Large intestine (tissue), 3 donors: ENCODE measurements at regions not wholly inside any gene's neighbourhood (a gene's known extent, or its start where the extent isn't known, plus 50 kb on each side); places are given as distances from the start of the nearest gene placed in this dataset.

Source experiments
- DNase-seq, 2 donors: peaks; one replicate each; pipeline versions ENCODE4 v3.0.0 to v3.0.0-alpha.2; 2013
- H3K27ac ChIP-seq: one replicate; pipeline ENCODE4 v1.5.1; 2013; ENCODE audit warnings: low read length
- H3K27me3 ChIP-seq: 2 replicates; pipeline ENCODE4 v1.6.1; 2013; ENCODE audit warnings: low read length; ENCODE audit not compliant: control insufficient read depth, insufficient read depth
- H3K36me3 ChIP-seq: 2 replicates; pipeline ENCODE4 v1.6.1; 2013; ENCODE audit warnings: low read length; ENCODE audit not compliant: control insufficient read depth, insufficient read depth
- H3K4me1 ChIP-seq: one replicate; pipeline ENCODE4 v1.6.1; 2013; ENCODE audit warnings: low read length; ENCODE audit not compliant: control insufficient read depth, insufficient read depth
- H3K4me3 ChIP-seq: one replicate; pipeline ENCODE4 v1.5.1; 2013; ENCODE audit warnings: low read length
- H3K9me3 ChIP-seq: one replicate; pipeline ENCODE4 v1.6.1; 2013; ENCODE audit warnings: mild to moderate bottlenecking, low read depth, low read length, moderate library complexity; ENCODE audit not compliant: control insufficient read depth
- WGBS: methylation state at CpG from one replicate; pipeline ENCODE4 v1.1.5; 2013; ENCODE audit warnings: low lambda C conversion rate; ENCODE audit not compliant: insufficient coverage; 5-methylcytosine and 5-hydroxymethylcytosine counted together

- no CpG with 5 or more reads among the region's 2 CpGs for WGBS
- no peaks in the 10 kb centered on the region for H3K4me1 ChIP-seq
Observed at GRCh38 chr6:68400396-68400795, 234.7 kb upstream of the ADGRB3 start.

DNA sequence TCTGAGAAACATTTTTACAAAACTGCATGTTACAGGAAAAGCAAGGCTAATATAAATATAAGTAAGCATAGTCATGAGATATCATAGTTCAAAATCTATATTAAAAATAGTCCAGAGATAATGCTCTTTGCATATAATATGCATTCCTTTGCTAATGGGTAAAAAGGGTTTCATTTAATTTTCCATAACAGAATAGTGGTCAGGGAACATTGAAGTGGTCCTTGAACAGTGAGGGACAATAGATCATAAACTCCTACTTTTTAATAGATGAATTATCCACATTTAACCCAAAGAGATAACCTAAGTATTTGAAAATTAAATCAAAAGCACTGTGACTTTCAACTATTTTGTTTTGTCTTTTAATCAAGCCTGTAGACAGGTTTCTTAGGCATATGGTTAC is 243.1 kb upstream of the ADGRB3 start:
- no peaks in the 10 kb centered on the region for H3K27me3 ChIP-seq
- DNase-seq = no peak
- H3K4me3 ChIP-seq = no peak overlapping the region
- no peaks in the 10 kb centered on the region for H3K4me1 ChIP-seq
- no peaks in the 10 kb centered on the region for H3K36me3 ChIP-seq
- no peak overlapping the region for H3K27ac ChIP-seq
- peaks cover 7% of the 10 kb centered on the region for H3K9me3 ChIP-seq

More at GRCh38 chr6:68400396-68400795, 234.7 kb upstream of the ADGRB3 start:
- H3K27ac ChIP-seq = no peak overlapping the region
- no peaks in the 10 kb centered on the region for H3K27me3 ChIP-seq
- H3K9me3 ChIP-seq = peaks cover 9% of the 10 kb centered on the region
- no peaks in the 10 kb centered on the region for H3K36me3 ChIP-seq
- DNase-seq = no peak
- H3K4me3 ChIP-seq = no peak overlapping the region

DNA sequence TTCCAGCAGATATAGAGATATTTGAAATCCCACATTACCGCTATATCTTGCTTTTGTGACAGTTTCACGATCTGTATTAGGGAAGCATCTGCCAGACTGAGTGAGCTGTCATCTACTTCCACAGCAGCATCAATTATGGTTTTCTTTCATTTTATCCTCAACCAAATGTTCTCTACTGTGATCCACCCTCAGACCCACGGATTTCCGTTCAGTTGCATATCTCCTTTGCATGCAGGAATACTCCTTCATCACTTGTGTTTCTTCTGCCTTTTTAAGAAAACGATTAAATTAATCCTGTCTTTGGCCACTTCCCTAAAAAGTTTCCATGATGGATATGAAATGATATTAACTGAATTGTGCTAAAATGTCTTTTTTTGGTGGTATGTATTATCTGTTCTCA is 262.1 kb upstream of the ADGRB3 start:
- WGBS = 100% methylated on average over 1 of the region's 5 CpGs
- H3K27me3 ChIP-seq = no peaks in the 10 kb centered on the region
- no peaks in the 10 kb centered on the region for H3K36me3 ChIP-seq
- H3K9me3 ChIP-seq = no peaks in the 10 kb centered on the region
- H3K27ac ChIP-seq = no peak overlapping the region
- H3K4me3 ChIP-seq = no peak overlapping the region
- DNase-seq = no peak
- H3K4me1 ChIP-seq = no peaks in the 10 kb centered on the region

- H3K36me3 ChIP-seq = no peaks in the 10 kb centered on the region
- H3K27me3 ChIP-seq = no peaks in the 10 kb centered on the region
- no peak for DNase-seq
- H3K4me1 ChIP-seq = no peaks in the 10 kb centered on the region
- no peak overlapping the region for H3K4me3 ChIP-seq
- peaks cover 4% of the 10 kb centered on the region for H3K9me3 ChIP-seq
- H3K27ac ChIP-seq = no peak overlapping the region
- WGBS = 80% methylated on average over 1 of the region's 1 CpG
Observed at GRCh38 chr6:68368845-68369244, 266.2 kb upstream of the ADGRB3 start.

GRCh38 chr6:68364271-68364805 is 270.7 kb upstream of the ADGRB3 start:
- Histone ChIP-seq H3K4me1 (no peaks in the 10 kb centered on the region), H3K27me3 (no peaks in the 10 kb centered on the region), H3K36me3 (no peaks in the 10 kb centered on the region), H3K4me3 (no peak overlapping the region), H3K9me3 (peaks cover 4% of the 10 kb centered on the region), H3K27ac (no peak overlapping the region)
- no CpG with 5 or more reads among the region's 2 CpGs for WGBS
- no peak for DNase-seq

DNA sequence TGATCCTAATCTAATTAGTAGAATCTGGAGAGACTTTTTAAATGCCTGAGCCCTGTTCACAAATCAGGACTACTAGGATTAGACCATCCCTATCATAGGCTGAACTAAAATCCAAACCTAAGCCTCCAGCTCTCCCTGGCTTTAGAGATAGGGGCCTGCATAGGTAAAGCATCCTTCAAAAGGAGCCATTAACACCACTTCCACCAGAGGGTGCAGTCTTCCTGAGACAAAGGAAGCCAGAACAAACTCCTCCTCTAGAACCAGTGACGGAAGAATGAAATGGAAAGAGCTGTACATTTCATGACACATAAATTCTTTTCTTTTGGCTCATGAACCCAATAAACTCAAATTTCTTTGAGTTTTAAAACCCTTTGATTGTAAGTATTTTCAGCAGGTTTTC is 291.2 kb upstream of the ADGRB3 start:
- Histone ChIP-seq H3K4me1 (no peaks in the 10 kb centered on the region), H3K9me3 (no peaks in the 10 kb centered on the region), H3K4me3 (no peak overlapping the region), H3K27me3 (no peaks in the 10 kb centered on the region), H3K27ac (no peak overlapping the region), H3K36me3 (no peaks in the 10 kb centered on the region)
- no peak for DNase-seq
- 50% methylated on average over 1 of the region's 1 CpG for WGBS

GRCh38 chr6:68342286-68342685 is 292.8 kb upstream of the ADGRB3 start:
- no peak overlapping the region for H3K4me3 ChIP-seq
- no CpG with 5 or more reads among the region's 1 CpG for WGBS

GRCh38 chr6:68339488-68340131 is 295.5 kb upstream of the ADGRB3 start:
- no peak for DNase-seq
- Histone ChIP-seq H3K27ac (no peak overlapping the region), H3K4me3 (no peak overlapping the region), H3K27me3 (no peaks in the 10 kb centered on the region), H3K4me1 (no peaks in the 10 kb centered on the region), H3K36me3 (no peaks in the 10 kb centered on the region), H3K9me3 (no peaks in the 10 kb centered on the region)

More at GRCh38 chr6:68342286-68342685, 292.8 kb upstream of the ADGRB3 start:
- no peak overlapping the region for H3K27ac ChIP-seq
- no peak for DNase-seq
- H3K27me3 ChIP-seq = no peaks in the 10 kb centered on the region
- no peaks in the 10 kb centered on the region for H3K36me3 ChIP-seq
- H3K9me3 ChIP-seq = no peaks in the 10 kb centered on the region
- H3K4me1 ChIP-seq = no peaks in the 10 kb centered on the region

DNA sequence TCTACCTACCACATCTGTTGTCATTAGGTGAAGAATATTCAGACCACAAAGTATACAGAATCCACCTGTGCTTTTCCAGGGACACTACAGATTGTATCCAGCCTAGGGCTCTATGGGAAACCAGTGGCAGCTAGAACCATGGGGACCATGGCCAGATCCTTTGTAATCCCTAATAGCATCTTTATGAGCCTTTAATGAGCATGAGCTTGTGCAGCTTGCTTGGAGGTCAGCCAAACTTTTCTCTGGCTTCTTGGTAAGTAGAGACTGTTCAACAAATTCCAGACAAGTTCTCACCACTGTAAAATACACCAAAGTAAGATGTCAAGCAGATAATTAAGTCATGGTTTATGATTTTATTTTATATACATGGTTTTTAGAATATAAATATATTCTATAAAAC is 301.6 kb upstream of the ADGRB3 start:
- H3K4me1 ChIP-seq = no peaks in the 10 kb centered on the region
- H3K4me3 ChIP-seq = no peak overlapping the region
- DNase-seq = no peak
- H3K36me3 ChIP-seq = no peaks in the 10 kb centered on the region
- H3K9me3 ChIP-seq = no peaks in the 10 kb centered on the region
- H3K27me3 ChIP-seq = no peaks in the 10 kb centered on the region
- no peak overlapping the region for H3K27ac ChIP-seq

DNA sequence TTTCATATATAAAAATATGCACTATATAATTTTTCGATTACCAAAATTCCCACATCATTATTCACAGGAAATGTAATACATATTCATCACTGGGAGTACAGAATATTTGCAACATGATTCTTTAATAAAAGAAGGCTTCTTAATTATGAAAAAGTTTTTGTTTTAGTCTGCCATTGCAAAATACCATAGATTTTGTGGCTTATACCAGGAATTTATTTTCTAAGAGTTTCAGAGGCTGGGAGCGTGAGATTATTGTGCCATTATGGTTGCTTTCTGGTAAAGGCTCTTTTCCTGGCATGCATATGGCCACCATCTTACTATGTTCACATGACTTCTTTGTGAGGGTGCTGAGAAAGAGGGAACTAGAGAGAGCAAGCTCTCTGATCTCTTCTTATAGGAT is 306.9 kb upstream of the ADGRB3 start:
- no peaks in the 10 kb centered on the region for H3K27me3 ChIP-seq
- 100% methylated on average over 1 of the region's 2 CpGs for WGBS
- H3K27ac ChIP-seq = no peak overlapping the region
- no peak for DNase-seq
- H3K9me3 ChIP-seq = no peaks in the 10 kb centered on the region
- no peak overlapping the region for H3K4me3 ChIP-seq
- H3K36me3 ChIP-seq = no peaks in the 10 kb centered on the region
- no peaks in the 10 kb centered on the region for H3K4me1 ChIP-seq

DNA sequence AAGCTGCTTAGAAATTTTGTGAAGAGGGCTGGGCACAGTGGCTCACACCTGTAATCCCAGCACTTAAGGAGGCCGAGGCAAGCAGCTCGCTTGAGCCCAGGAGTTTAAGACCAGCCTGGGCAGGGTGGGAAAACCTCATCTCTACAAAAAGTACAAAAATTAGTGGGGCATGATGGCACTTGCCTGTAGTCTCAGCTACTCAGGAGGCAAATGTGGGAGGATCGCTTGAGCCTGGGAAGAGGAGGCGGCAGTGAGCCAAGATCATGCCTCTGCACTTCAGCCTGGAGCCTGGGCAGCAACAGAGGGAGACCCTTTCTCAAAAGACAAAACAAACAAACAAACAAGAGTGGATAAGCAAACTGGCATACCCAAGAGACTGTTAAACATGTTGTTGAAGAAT is 308.3 kb upstream of the ADGRB3 start:
- no peaks in the 10 kb centered on the region for H3K27me3 ChIP-seq
- H3K36me3 ChIP-seq = no peaks in the 10 kb centered on the region
- no CpG with 5 or more reads among the region's 4 CpGs for WGBS
- no peaks in the 10 kb centered on the region for H3K4me1 ChIP-seq
- no peaks in the 10 kb centered on the region for H3K9me3 ChIP-seq
- H3K27ac ChIP-seq = no peak overlapping the region
- no peak overlapping the region for H3K4me3 ChIP-seq
- no peak for DNase-seq
